ENCODE measurements at regions not wholly inside any gene's neighbourhood (a gene's known extent, or its start where the extent isn't known, plus 50 kb on each side); places are given as distances from the start of the nearest gene placed in this dataset.

- Histone ChIP-seq H3K9ac (ENCODE audit: low read length) (no peak overlapping the region), H3K27me3 (ENCODE audit: insufficient read depth, low read length) (no peaks in the 10 kb centered on the region), H3F3A (ENCODE audit: insufficient read depth, low read length) (no peaks in the 10 kb centered on the region), H3K36me3 (ENCODE audit: insufficient read depth, low read length) (no peaks in the 10 kb centered on the region), H3K79me2 (ENCODE audit: insufficient read depth, low read length) (no peaks in the 10 kb centered on the region), H3K27ac (ENCODE audit: low read depth, low read length, poor library complexity, severe bottlenecking) (no peak overlapping the region), H2AFZ (ENCODE audit: low read length) (no peak overlapping the region), H3K4me1 (ENCODE audit: insufficient read depth, low read length, severe bottlenecking) (no peaks in the 10 kb centered on the region), H3K9me2 (ENCODE audit: low read depth, low read length) (no peaks in the 10 kb centered on the region), H3K4me3 (ENCODE audit: low read depth, low read length, poor library complexity, severe bottlenecking) (no peak overlapping the region), H4K20me1 (ENCODE audit: insufficient read depth, low read length) (no peaks in the 10 kb centered on the region), H3K9me3 (ENCODE audit: low read length) (no peaks in the 10 kb centered on the region), H3K4me2 (ENCODE audit: low read length) (no peak overlapping the region)
- TF ChIP-seq EZH2 (IDR thresholded peaks at IDR 0.05; ENCODE audit: borderline replicate concordance, low read length) (no peak), CTCF (IDR thresholded peaks at IDR 0.05; ENCODE audit: low read length) (no peak)
Measured at GRCh38 chr5:106959387-106959786, 711.4 kb downstream of the EFNA5 start.

GRCh38 chr5:106957336-106957735, 713.4 kb downstream of the EFNA5 start:
- TF ChIP-seq CTCF (IDR thresholded peaks at IDR 0.05; ENCODE audit: low read length) = no peak
- no peak for TF ChIP-seq EZH2 (IDR thresholded peaks at IDR 0.05; ENCODE audit: borderline replicate concordance, low read length)
- Histone ChIP-seq H3K79me2 (ENCODE audit: insufficient read depth, low read length) (no peaks in the 10 kb centered on the region), H3F3A (ENCODE audit: insufficient read depth, low read length) (no peaks in the 10 kb centered on the region), H3K4me1 (ENCODE audit: insufficient read depth, low read length, severe bottlenecking) (no peaks in the 10 kb centered on the region), H3K9ac (ENCODE audit: low read length) (no peak overlapping the region), H3K27me3 (ENCODE audit: insufficient read depth, low read length) (no peaks in the 10 kb centered on the region), H3K9me3 (ENCODE audit: low read length) (no peaks in the 10 kb centered on the region), H4K20me1 (ENCODE audit: insufficient read depth, low read length) (no peaks in the 10 kb centered on the region), H3K4me3 (ENCODE audit: low read depth, low read length, poor library complexity, severe bottlenecking) (no peak overlapping the region), H3K9me2 (ENCODE audit: low read depth, low read length) (no peaks in the 10 kb centered on the region), H2AFZ (ENCODE audit: low read length) (no peak overlapping the region), H3K36me3 (ENCODE audit: insufficient read depth, low read length) (no peaks in the 10 kb centered on the region), H3K4me2 (ENCODE audit: low read length) (no peak overlapping the region), H3K27ac (ENCODE audit: low read depth, low read length, poor library complexity, severe bottlenecking) (no peak overlapping the region)

GRCh38 chr5:106956886-106957285, 713.9 kb downstream of the EFNA5 start:
- H3K4me1 ChIP-seq (ENCODE audit: insufficient read depth, low read length, severe bottlenecking) = no peaks in the 10 kb centered on the region
- H3K27me3 ChIP-seq (ENCODE audit: insufficient read depth, low read length) = no peaks in the 10 kb centered on the region
- no peak overlapping the region for H2AFZ ChIP-seq (ENCODE audit: low read length)
- H3K9me3 ChIP-seq (ENCODE audit: low read length) = no peaks in the 10 kb centered on the region
- H3K9ac ChIP-seq (ENCODE audit: low read length) = no peak overlapping the region
- no peaks in the 10 kb centered on the region for H4K20me1 ChIP-seq (ENCODE audit: insufficient read depth, low read length)
- no peaks in the 10 kb centered on the region for H3F3A ChIP-seq (ENCODE audit: insufficient read depth, low read length)
- no peak overlapping the region for H3K4me2 ChIP-seq (ENCODE audit: low read length)
- no peak overlapping the region for H3K27ac ChIP-seq (ENCODE audit: low read depth, low read length, poor library complexity, severe bottlenecking)
- H3K9me2 ChIP-seq (ENCODE audit: low read depth, low read length) = no peaks in the 10 kb centered on the region
- no peaks in the 10 kb centered on the region for H3K79me2 ChIP-seq (ENCODE audit: insufficient read depth, low read length)
- TF ChIP-seq EZH2 (IDR thresholded peaks at IDR 0.05; ENCODE audit: borderline replicate concordance, low read length) = no peak
- no peaks in the 10 kb centered on the region for H3K36me3 ChIP-seq (ENCODE audit: insufficient read depth, low read length)
- H3K4me3 ChIP-seq (ENCODE audit: low read depth, low read length, poor library complexity, severe bottlenecking) = no peak overlapping the region

- Histone ChIP-seq H3F3A (ENCODE audit: insufficient read depth, low read length) (no peaks in the 10 kb centered on the region), H3K27ac (ENCODE audit: low read depth, low read length, poor library complexity, severe bottlenecking) (no peak overlapping the region), H2AFZ (ENCODE audit: low read length) (no peak overlapping the region), H4K20me1 (ENCODE audit: insufficient read depth, low read length) (no peaks in the 10 kb centered on the region), H3K4me2 (ENCODE audit: low read length) (no peak overlapping the region), H3K4me1 (ENCODE audit: insufficient read depth, low read length, severe bottlenecking) (no peaks in the 10 kb centered on the region), H3K9ac (ENCODE audit: low read length) (no peak overlapping the region), H3K27me3 (ENCODE audit: insufficient read depth, low read length) (no peaks in the 10 kb centered on the region), H3K36me3 (ENCODE audit: insufficient read depth, low read length) (no peaks in the 10 kb centered on the region), H3K9me3 (ENCODE audit: low read length) (no peaks in the 10 kb centered on the region), H3K79me2 (ENCODE audit: insufficient read depth, low read length) (no peaks in the 10 kb centered on the region), H3K9me2 (ENCODE audit: low read depth, low read length) (no peaks in the 10 kb centered on the region), H3K4me3 (ENCODE audit: low read depth, low read length, poor library complexity, severe bottlenecking) (no peak overlapping the region)
- TF ChIP-seq EZH2 (IDR thresholded peaks at IDR 0.05; ENCODE audit: borderline replicate concordance, low read length) (no peak), CTCF (IDR thresholded peaks at IDR 0.05; ENCODE audit: low read length) (no peak)
Measured at GRCh38 chr5:106956187-106956586, 714.5 kb downstream of the EFNA5 start.
